ENCODE measurements at regions not wholly inside any gene's neighbourhood (a gene's known extent, or its start where the extent isn't known, plus 50 kb on each side); places are given as distances from the start of the nearest gene placed in this dataset.

DNA sequence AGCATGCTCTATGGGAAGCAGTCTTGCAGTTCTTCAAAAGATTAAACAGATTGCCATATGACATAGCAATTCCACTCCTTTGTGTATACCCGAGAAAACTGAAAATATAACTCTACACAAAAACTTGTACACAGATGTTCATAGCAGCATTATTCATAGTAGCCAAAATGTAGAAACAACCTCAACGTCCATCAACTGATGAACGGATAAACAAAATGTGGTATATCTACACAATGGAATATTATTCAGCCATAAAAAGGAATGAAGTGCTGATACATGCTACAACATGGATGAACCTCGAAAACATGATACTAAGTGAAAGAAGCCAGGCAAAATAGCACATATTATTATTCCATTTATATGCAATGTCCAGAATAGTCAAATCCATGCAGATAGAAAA lies 221.2 kb upstream of the PSMD7 start:
- DNase-seq (ENCODE audit: extremely low read depth, low read depth): no peak
- H3K4me3 ChIP-seq (replicated peaks; ENCODE audit: low read depth, low read length): no peak overlapping the region
- TF ChIP-seq, protein P1, sequence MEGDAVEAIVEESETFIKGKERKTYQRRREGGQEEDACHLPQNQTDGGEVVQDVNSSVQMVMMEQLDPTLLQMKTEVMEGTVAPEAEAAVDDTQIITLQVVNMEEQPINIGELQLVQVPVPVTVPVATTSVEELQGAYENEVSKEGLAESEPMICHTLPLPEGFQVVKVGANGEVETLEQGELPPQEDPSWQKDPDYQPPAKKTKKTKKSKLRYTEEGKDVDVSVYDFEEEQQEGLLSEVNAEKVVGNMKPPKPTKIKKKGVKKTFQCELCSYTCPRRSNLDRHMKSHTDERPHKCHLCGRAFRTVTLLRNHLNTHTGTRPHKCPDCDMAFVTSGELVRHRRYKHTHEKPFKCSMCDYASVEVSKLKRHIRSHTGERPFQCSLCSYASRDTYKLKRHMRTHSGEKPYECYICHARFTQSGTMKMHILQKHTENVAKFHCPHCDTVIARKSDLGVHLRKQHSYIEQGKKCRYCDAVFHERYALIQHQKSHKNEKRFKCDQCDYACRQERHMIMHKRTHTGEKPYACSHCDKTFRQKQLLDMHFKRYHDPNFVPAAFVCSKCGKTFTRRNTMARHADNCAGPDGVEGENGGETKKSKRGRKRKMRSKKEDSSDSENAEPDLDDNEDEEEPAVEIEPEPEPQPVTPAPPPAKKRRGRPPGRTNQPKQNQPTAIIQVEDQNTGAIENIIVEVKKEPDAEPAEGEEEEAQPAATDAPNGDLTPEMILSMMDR (IDR thresholded peaks at IDR 0.05; ENCODE audit: low read depth, low read length, missing control alignments): no peak

DNA sequence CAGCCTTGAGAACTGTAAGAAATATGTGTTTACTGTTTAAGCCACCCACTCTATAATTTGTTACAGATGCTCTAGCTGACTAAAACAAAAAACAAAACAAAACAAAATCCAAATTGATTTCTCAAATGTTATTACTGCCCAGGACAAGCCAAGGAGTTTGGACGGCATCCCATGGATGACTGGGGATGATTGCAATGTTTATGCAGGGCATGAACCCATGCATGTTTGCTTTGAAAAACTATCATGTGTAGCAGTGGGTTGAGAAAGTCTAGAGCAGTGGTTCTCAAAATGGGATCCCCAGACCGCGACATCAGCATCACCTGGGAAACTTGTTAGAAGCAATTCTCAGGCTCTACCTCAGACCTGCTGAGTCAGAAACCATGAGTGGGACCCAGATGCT lies 223.2 kb upstream of the PSMD7 start:
- no peak overlapping the region for H3K4me3 ChIP-seq (replicated peaks; ENCODE audit: low read depth, low read length)
- TF ChIP-seq, protein P1 (IDR thresholded peaks at IDR 0.05; ENCODE audit: low read depth, low read length, missing control alignments): no peak
- peak; percentile 48 for DNase-seq (ENCODE audit: extremely low read depth, low read depth)

DNA sequence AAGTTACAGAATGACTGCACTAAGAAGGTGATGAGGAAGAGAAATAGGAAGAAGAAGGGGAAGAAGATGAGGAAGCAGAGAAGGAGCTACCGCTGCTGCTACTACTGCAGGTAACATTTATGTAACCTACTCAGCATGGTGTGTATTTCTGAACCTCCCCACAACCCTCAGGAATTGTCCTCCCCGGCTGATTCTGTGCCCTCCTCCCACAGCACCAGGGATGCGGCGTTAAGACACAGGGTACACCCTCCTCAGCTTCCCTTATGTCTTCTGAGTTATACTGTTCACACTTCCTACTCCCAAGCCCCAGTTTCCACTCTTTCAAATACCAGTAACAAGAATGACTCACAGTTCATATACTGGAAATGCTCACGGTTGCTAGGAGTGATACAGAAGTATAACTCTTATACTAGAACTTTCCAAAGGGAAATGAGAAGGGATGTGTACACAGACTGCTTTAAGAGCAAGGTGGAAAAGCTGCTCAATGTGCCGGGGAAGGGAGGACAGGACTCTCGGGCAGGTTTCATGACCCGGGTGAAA lies 224.5 kb upstream of the PSMD7 start:
- TF ChIP-seq, protein P1 (IDR thresholded peaks at IDR 0.05; ENCODE audit: low read depth, low read length, missing control alignments): no peak
- no peak overlapping the region for H3K4me3 ChIP-seq (replicated peaks; ENCODE audit: low read depth, low read length)
- peak; percentile 5 for DNase-seq (ENCODE audit: extremely low read depth, low read depth)

DNA sequence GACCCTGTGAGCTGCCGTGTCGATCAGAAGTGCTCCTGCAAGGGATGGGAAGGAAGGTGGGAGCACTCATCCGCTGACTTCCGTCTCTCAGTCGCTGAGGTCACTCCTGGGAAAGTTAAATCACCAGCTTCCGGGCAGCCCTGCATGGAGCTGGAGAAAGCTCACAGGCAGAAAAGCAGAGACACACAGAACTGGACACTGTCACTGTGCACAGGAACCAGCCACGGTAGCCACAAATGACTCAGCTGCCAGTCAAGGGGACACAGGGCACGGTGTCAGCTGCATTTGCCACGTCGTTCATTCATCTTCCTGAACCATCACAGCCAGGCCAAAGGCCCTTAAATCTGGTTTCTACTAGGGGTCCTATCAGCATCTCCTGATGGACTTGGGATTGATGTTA lies 226.4 kb upstream of the PSMD7 start:
- no peak overlapping the region for H3K4me3 ChIP-seq (replicated peaks; ENCODE audit: low read depth, low read length)
- no peak for DNase-seq (ENCODE audit: extremely low read depth, low read depth)
- TF ChIP-seq, protein P1 (IDR thresholded peaks at IDR 0.05; ENCODE audit: low read depth, low read length, missing control alignments): no peak

DNA sequence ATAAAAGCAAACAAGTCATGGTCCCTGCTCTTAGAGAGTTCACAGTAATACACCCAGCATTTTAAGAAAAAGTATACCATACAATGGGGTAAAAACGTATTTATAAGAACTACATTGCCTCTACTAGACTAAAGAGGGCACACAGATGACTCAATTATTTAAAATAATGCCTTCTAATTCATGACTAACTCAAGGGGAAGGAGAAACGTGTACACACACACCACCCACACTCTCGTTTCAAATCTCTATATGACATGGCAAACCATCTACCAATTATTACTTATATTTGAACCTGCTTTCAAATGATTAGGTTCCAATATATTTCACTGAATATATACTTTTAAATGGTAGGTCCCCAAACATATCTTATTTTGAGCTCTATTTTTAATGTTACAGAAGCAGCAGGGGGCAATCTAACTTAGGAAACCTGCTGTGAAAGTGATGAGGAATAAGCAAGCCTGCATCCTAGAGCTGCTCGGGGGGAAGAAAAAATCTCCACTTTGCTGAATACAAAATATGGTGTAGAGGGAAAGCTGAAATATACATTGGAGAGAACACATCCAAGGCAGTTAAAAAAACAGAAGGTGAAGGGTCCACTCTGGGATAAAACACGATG lies 232.4 kb upstream of the PSMD7 start:
- TF ChIP-seq, protein P1 (IDR thresholded peaks at IDR 0.05; ENCODE audit: low read depth, low read length, missing control alignments): no peak
- DNase-seq (ENCODE audit: extremely low read depth, low read depth): no peak

DNA sequence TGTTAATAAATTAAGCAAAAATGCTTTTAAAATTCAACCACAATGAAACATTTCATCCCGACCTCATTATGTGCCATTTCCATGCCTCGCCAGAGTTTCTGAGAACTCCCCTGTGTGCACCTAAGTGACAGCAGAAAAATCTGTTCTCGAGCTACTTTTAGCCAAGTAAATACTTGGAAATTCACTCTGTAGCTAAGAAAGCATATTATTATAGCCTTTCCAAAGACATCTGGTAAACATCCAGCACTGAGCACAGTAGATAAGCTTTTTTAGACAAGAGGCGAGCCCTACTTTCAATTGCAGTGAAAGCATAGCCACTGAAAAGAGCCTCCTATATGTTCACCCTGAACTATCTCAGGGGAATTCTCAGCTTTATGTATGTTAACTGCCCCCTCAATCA lies 242.8 kb upstream of the PSMD7 start:
- H3K4me3 ChIP-seq (replicated peaks; ENCODE audit: low read depth, low read length): no peak overlapping the region
- TF ChIP-seq, protein P1 (IDR thresholded peaks at IDR 0.05; ENCODE audit: low read depth, low read length, missing control alignments): no peak
- no peak for DNase-seq (ENCODE audit: extremely low read depth, low read depth)

More for the DNA sequence above, 232.4 kb upstream of the PSMD7 start:
- no peak overlapping the region for H3K4me3 ChIP-seq (replicated peaks; ENCODE audit: low read depth, low read length)

DNA sequence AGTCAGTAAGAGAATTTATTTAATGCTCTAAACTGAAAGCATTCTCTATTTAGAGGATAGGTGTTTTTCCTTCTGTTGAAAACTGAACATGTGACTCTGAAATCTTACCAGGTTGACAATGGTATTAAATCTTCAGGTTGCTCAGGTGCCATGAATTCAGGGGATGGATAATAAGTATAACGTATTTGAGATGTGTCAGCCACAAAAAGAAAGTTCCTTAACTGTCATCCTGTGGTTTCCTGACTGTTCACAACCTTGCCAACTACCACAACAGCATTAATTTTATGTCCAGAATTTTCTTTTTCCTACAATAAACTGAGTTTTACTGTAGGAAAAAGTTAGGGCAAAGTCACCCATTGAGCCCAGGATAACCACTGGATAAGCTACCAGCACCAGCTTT lies 243.3 kb upstream of the PSMD7 start:
- DNase-seq (ENCODE audit: extremely low read depth, low read depth): no peak
- TF ChIP-seq, protein P1 (IDR thresholded peaks at IDR 0.05; ENCODE audit: low read depth, low read length, missing control alignments): no peak

More for the DNA sequence above, 243.3 kb upstream of the PSMD7 start:
- H3K4me3 ChIP-seq (replicated peaks; ENCODE audit: low read depth, low read length): no peak overlapping the region

Measured in HFF-Myc (cell line).